HG03159 (cell line): ENCODE measurements at regions not wholly inside any gene's neighbourhood (a gene's known extent, or its start where the extent isn't known, plus 50 kb on each side); places are given as distances from the start of the nearest gene placed in this dataset.
"Not testable (repeated sequence)": the region's sequence is repeated elsewhere in the genome, so short reads cannot be mapped to it uniquely, and the experiment has no call there.

Experiments
- ATAC-seq: cut with Tn5 transposase; IDR thresholded peaks from one replicate; pipeline ENCODE4 v1.9.1; 2021; ENCODE audit warnings: mild to moderate bottlenecking, moderate library complexity; ENCODE audit not compliant: unreplicated experiment

DNA sequence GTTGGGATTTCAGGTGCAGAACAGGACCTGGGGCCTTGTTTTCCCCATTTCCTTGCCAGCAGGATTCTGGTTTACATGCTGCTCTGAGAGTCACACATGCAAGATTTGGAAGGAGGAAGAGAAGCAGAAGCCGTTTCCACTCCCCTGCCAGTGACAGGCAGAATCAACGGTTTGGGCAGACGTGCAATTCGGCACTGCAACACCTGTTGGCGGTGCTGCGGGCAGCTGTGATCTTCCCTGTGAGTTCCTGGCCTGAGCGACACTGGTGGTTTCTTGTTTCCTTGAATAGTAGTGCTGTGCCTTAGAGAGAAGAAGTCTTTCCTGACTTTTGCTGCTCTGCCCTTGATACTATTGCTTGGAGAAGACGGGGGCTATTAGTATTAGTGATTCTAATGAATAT, 1126.2 kb downstream of the TYW1 start:
- ATAC-seq: no peak

DNA sequence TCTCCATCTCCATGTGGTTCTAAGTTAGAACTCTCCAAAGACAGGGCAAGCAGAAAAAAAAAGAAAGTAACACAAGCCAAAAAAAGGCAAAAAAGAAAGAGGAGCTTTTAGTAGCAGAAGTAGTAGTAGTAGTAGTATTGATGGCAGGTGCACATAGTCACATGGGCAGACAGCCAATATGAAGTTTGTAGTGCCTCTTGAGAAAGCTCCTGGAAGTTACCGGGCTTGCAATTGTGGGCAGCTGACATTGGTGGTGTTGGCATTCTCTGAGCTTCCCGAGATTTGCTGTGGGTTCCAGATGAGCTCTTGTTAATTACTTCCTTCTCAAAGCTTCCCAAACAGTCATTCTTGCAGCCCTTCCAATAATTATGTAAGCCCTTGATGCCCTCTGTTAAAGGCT, 1128.5 kb downstream of the TYW1 start:
- ATAC-seq: no peak

DNA sequence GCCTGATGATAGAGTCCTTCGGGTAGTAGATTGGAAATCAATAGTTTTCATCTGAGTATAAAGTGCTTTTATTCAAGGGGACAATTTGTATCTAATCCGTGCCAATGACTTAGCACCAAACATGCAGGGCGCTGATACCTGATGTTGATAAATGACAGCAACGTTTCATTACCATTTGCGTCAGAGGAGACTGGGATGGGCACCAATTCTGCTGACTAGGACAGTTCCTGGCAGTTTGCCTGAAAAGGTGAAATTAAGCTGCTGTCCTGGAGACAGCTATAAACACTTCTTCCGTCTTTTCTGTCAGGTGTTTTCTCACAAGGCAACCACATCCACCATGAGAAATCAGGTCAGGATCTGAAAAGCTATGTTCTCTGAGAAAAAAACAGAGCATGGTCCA, 1136.4 kb downstream of the TYW1 start:
- ATAC-seq: no peak

DNA sequence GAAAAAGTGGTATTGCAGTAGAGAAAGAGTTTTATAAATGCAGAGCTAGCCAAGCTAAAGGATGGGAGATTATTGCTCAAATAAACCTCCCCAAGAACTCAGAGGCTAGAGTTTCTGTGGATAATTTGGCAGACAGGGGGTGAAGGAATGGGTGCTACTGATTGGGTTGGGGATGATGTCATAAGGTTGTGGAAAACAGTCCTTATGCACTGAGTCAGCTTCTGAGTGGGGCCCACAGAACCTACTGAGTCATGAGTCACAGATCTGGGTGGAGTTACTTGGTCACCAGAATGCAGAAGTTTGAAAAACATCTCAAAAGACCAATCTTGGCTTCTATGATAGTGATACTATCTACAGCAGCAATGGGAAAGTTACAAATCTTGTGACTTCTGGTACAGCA, 1146.7 kb downstream of the TYW1 start:
- ATAC-seq: no peak

DNA sequence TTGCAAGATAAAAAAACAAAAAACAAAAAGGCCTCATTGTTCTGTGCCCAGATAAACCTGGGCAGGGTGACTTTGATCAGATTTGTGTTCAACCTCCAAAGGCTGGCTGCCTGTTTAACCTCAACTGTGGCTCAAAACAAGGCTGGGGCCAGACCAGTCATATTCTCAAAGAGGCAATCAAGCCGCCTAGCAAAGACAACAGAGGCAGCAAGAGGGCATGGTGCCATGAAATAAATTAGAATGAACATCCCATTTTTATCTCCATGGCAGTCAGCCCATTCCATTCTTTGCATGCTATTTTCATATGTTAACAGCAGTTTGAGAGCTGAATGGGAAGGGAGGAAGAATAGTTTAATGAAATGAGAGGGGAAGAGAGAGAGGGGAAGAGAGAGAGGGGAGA, 1150.3 kb downstream of the TYW1 start:
- no peak for ATAC-seq

DNA sequence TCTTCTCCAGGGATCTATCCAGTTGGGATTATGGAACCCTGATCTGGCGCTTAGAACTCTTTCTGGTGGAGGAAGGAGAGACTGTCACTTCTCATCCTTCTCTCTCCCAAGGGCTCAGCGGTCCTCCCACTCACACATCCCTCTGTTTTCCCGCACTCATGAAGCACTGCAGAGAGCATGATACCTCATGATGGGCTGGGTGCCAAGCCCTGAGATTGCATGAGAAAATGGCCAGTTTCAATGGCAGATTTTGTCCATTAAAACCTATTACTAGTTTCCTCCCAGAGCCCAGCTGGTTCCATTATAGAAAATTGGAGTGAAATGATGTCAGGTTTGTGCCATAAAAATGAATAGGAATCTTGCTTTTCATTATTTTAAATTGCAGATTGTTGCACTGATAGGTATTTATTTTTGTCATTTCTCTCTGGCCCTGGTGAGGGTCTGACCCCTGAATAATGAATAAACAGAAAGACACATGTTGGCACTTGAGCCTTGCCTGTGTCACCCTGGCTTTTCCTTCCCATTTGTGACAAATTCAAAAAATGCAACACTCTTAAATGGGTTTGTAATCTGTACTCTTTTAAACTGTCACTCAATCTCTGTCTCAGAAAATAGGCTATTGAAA, 1151.1 kb downstream of the TYW1 start:
- no peak for ATAC-seq

DNA sequence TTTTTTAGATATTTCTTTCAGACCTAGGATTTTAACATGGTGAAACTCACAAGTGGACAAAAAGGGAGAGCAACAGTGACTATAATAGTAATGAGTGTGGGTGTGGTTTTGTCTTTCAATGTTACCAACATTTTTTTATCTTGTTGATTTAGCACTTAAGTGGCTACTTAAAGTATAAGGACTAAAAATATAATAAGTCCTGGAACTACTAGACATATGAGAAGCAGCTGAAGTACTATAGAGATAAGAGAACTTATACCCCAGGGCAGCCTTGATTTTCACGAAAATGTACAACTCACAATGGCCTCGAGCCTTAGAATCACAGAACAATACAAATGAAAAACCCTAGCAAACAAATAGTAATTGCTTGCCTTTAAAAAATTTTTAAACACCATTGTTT, 1151.8 kb downstream of the TYW1 start:
- no peak for ATAC-seq

DNA sequence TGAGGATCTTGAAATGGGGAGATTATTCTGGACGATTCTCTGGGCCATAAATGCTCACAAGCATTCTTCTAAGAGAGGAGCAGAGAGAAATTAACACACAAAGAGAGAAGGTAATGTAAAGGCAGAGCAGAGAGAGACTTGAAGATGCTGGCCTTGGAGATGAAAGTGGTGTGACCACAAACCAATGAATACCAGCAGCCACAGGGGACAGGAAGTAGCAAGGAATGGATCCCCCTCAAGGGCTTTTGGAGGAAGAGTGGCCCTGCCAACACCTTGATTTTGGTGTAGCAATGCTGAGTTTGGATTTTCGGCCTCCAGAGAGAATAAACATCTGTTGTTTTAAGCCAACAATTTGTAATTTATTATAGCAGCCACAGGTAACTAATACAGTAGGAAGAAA, 1155.6 kb downstream of the TYW1 start:
- ATAC-seq: no peak

DNA sequence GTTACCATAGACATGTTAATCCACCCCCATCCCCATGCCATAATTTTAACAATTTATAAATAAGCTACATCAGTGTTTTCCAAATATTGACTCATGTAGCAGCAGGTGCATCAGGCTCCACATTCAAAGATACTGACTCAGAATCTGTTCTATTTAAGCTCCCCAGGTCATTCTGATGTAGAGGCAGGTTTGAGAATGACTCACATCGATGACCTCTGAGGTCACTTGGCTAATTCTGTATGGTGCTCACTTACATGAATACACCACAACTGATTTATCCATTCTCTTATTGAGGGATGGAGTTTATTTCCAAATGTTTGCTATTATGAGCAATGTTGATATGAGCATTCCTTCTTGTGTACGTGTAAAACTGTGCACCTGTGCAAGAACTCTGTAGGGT, 1159.0 kb downstream of the TYW1 start:
- no peak for ATAC-seq

DNA sequence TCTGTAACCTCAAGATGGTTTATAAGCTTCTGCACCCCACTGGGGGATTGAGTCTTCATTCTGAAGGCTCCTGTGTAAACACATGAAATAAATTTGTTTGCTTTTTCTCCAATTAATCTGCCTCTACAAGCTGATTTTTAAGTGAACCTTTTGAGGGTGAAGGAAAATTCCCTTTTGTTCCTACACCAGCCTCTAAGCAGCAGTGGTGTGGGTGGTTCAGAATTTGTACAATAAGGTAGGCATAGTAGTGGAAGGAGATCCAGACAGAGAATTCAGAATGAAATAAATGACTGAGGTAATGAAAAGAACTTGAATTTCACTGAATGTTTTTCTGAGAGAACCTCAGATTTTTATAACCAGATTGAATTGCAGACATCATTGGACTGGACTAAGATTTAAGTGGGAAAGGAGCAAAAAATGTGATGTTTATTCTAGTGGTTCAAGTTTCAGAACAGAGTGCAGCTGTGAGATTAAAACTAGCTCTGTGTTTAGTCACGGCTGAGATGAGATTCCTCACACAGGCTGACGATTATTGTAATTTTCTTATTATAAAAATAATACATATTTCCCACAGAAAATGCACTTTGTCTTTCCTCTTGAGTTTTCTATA, 1162.2 kb downstream of the TYW1 start:
- ATAC-seq: no peak

DNA sequence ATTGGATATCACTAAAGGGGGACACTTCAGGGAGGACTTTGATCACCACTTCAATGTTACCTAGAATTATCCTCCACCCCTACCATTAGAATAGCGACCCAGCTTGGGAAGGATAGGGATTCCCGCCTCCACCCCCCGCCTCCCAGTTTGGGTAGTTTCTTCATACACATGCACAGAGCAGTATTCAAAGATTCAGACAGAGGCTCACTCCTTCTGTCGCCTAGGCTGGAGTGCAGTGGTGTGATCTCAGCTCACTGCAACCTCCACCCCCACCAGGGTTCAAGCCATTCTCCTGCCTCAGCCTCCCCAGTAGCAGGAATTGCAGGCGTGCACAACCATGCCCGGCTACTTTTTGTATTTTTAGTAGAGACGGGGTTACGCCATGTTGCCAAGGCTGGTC, 1166.1 kb downstream of the TYW1 start:
- ATAC-seq: no peak

DNA sequence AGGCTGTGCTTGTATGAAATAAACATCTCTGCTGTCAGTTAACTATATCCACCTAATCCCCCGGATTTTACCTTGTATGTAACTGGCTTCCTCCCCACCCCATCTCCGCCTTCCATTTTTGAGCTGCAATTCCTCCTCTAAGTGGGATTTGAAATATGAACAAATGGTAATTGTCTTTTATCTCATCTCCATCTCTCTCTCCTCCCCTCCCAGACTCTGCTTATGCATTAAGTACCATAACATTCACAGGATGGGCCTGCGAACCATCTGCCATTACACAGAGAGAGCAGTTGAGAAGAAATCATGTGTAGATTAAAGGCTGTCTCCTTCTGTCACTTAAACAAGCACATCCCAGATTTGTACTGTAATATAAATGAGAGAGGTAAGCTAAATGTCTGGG, 1169.9 kb downstream of the TYW1 start:
- ATAC-seq: no peak

DNA sequence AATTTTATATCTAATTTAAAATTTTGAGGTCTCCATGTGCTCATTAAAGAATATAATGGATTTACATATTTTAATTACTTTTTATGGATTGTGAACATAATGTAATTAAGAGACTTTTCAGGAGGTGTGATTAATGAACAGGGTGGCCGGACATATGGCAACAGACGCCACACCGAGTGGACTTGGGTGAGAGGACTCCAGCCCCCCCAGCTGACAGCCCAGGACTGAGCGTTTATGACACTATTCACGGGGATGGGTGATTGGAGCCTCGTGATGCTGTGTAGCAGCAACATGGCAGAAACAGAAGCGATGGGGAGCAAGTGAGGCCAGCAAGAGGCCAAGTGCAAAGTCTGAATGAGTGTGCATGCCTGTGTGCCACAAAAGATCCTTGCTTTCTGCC, 1176.9 kb downstream of the TYW1 start:
- no peak for ATAC-seq

DNA sequence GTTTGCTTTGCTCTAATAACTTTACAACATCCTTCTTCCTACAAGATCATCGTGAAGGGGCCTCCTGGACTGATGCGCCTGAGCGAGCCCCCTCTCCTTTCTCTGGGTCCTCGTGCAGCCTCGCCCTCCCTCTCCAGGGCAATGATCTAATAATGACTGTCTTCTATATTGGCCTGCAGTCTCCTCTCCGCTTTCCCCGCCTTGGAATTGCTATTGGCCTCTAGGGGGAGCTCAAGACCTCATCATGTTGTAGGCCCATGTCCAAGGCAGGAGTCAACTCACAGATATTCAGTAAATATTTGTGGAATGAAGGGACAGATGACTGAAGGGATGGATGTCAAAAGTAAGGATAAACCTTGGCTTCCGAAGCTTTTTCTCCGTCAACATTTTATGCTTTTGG, 1180.3 kb downstream of the TYW1 start:
- no peak for ATAC-seq

DNA sequence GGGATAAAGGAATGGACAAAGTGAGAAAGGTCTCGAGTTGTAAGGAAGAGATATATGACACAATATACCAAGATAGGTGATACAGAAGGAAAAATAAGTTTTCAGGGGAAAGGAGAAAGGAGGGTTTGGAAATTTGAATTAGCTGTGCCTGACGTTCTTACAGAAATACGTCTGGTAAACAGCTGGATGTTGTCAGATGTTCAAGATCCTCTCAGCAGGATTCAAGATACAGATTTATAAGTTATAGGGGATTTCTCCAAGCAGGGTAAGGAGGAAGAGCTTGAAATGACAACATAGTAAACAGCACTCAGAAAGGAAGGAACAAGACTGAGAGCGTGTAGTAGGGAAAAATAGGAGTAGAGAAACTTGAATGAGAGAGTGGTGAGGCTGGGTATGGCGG, 1184.1 kb downstream of the TYW1 start:
- no peak for ATAC-seq

DNA sequence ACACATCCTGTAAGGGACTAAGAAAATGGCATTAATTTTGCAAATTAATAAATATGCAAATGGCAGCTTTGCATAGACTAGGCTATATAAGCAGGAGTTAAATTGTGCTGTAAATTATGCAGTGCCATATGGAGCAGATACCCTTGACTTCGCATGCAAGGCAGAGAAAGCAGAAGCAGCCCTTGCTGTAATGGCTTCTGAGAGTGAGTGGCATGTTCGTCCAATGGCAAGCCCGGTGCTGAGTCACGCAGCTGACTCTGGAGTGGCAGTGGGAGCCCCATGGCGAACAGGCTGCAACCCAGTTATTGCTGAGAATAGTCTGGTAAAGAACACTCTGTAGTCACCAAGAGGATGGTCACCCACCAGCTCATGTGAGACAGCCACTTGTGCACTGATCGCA, 1186.5 kb downstream of the TYW1 start:
- no peak for ATAC-seq

DNA sequence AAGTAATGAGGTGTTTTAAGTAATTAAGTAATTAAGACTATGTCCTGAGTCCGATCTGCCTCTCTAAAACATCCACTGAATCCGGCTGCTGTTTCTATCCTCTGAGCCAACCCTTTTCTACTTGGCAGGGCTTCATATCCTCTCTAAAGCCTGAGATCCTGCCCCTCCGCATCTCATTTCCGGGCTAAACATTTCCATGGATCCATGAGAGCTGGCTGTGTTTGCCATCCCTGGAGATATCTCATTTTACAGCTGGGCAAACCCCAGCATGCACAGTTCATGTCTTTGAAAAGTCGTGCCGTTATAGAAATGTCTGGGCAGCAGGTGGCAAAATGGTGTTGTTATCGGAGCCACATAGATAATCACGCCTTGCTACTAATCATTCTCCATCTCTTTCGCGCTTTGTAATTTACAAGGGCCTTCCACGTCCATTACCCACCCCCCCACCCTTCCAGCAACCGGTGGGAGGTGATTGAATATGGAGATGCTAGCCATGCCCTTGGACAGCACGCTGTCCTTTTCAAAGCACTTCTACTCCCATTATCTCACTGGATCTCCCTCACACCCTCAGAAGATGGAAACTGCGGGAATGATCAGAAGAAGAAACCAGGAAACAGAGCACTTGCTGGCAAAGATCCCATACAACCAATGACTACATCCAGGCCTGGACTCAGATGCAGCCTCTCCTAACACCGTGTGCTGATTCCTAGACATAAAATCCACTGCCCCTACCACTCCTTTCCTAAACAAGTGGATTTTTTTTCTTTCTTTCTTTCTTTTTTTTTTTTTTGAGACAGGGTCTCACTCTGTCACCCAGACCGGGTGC, 1189.2 kb downstream of the TYW1 start:
- no peak for ATAC-seq

DNA sequence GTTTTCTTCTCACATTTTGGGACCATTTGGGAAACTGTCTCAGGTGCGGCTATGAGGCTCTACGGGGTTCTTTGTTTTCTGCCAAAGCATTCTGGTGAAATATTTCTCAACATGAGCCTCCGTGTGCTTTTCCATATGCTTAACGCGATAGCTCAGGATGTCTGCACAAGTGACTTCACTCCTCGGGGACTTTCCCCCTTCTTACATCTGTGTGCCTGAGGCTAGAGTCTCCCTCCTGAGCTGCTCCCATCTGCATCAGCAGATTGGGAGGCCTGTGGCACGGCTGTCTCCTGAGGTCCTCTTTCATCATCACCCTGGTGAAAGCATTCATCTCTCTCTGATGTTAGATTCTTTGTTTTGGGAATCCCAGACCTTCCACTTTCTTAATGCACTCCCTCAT, 1190.9 kb downstream of the TYW1 start:
- ATAC-seq: no peak

DNA sequence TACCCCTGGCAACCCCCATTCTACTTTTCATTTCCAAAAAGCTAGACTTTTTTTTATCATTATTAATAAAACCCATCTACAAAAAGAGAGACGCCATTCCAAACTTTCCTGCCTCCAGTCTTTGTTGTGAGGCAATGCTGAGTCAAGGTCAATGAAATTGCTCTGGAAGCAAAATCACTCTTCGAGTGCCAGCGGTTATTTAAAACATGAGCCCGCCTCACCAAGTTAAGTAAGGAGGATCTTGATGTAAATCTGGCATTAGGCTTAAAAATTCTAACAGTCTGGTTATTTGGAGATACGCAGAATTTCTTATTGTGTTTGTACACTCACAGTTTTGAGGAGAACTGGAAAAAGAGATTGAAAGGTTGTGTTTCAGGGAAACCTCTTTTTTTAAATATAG, 1196.3 kb downstream of the TYW1 start:
- no peak for ATAC-seq

DNA sequence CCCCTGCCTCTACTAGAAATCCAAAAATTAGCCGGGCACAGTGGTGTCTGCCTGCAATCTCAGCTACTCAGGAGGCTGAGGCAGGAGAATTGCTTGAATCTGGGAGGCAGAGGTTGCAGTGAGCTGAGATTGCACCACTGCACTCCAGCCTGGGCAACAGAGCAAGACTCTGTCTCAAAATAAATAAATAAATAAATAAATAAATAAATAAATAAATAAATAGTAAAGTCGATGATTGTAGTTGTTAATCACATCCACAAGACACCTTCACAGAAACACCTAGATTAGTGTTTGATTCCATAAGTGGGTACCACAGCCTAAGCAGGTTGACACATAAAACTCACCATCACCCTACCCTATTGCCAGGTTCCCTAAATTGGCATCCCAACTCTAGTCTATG, 1199.0 kb downstream of the TYW1 start:
- not testable (repeated sequence) for ATAC-seq

DNA sequence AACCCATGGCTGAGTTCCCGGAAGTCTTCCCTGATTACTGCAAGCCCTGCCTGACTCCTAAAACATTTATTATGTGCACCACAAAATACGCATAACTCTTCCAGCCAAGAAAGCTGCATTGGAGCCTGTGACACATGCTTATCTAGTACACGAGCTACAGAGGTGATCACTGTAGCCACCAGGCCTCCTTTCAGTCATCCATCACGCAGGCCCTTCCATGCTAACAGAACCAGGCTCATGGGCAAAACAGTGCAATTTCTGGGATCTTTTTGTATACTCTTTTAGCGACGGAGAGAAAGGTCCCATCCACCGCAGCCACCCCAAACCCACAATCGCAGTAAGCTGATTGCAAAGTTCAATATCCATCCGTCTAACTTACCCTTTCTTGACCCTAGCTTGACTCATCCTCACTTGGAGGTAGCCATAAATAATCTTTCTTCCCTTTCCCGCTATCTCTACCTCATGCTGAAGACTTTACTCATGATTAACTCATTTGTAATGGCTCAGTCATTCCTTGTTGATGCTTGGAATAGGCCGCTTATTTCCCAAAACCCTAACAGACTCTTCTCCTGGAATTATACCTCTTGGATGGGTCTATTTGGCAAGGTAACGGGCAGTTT, 1203.5 kb downstream of the TYW1 start:
- no peak for ATAC-seq

DNA sequence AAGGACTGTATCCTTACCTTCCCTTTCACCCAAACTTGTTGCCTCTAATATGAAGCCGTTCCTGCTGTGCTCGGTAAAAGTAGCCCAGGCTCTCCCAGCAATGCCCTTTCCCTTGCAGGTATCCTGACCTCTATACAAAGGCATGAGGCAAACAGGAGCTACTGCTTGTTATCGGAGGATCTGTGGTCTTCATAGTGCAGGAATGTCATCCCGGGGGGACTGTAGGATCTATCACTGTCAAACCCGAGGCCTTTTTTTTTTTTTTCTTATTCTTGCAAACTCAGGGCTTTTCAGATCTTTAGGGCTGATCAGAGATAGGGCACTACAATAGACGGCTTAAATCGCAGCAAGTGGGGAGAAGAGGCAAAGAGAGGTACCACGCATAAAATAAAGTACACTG, 1206.6 kb downstream of the TYW1 start:
- no peak for ATAC-seq
